HCT116 (cell line): ENCODE measurements at regions not wholly inside any gene's neighbourhood (a gene's known extent, or its start where the extent isn't known, plus 50 kb on each side); places are given as distances from the start of the nearest gene placed in this dataset.

Source experiments
- EZH2 ChIP-seq: fragments of 200-600 bp; sonication (generic); IDR thresholded peaks from 2 replicates; pipeline ENCODE4 v1.6.1; 2017; ENCODE audit warnings: antibody characterized with exemption, mixed run types
- JUND ChIP-seq: IDR thresholded peaks from 2 replicates; pipeline ENCODE4 v1.6.1; 2012
- MAX ChIP-seq: IDR thresholded peaks from 2 replicates; pipeline ENCODE4 v1.6.1; 2012
- RAD21 ChIP-seq: IDR thresholded peaks from 2 replicates; pipeline ENCODE4 v1.6.1; 2012; ENCODE audit warnings: low read depth, mild to moderate bottlenecking
- SP1 ChIP-seq: IDR thresholded peaks from 2 replicates; pipeline ENCODE4 v1.6.1; 2012; ENCODE audit warnings: low read depth
- ZFX ChIP-seq: fragments of 450-650 bp; IDR thresholded peaks from 2 replicates; pipeline ENCODE4 v1.6.1; 2017
- ZNF274 ChIP-seq: fragments of 200-500 bp; sonication (Bioruptor generic); IDR thresholded peaks from 2 replicates; pipeline ENCODE4 v1.6.1; 2014; ENCODE audit warnings: mild to moderate bottlenecking, low read depth, low read length, inconsistent platforms
- TF ChIP-seq, protein P1 (sequence below), 3 experiments: fragments of 200-600 bp in 1 of 3; sonication (generic) in 1 of 3; IDR thresholded peaks in 2 of 3; conservative IDR thresholded peaks in 1 of 3; 2 replicates each; pipeline ENCODE4 v1.5.1; 2012 to 2017; ENCODE audit warnings: low read depth in 2 of 3, low read length in 2 of 3, antibody characterized with exemption in 1 of 3, borderline replicate concordance in 1 of 3, control low read depth in 1 of 3, mild to moderate bottlenecking in 1 of 3, mixed read lengths in 1 of 3, mixed run types in 1 of 3, moderate library complexity in 1 of 3; ENCODE audit not compliant: insufficient read depth in 1 of 3

- TF ChIP-seq ZNF274 = no peak
- no peak for TF ChIP-seq RAD21
- no peak for TF ChIP-seq MAX
- TF ChIP-seq, protein P1, sequence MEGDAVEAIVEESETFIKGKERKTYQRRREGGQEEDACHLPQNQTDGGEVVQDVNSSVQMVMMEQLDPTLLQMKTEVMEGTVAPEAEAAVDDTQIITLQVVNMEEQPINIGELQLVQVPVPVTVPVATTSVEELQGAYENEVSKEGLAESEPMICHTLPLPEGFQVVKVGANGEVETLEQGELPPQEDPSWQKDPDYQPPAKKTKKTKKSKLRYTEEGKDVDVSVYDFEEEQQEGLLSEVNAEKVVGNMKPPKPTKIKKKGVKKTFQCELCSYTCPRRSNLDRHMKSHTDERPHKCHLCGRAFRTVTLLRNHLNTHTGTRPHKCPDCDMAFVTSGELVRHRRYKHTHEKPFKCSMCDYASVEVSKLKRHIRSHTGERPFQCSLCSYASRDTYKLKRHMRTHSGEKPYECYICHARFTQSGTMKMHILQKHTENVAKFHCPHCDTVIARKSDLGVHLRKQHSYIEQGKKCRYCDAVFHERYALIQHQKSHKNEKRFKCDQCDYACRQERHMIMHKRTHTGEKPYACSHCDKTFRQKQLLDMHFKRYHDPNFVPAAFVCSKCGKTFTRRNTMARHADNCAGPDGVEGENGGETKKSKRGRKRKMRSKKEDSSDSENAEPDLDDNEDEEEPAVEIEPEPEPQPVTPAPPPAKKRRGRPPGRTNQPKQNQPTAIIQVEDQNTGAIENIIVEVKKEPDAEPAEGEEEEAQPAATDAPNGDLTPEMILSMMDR (IDR thresholded peaks at IDR 0.05 in 2 of 3, conservative IDR thresholded peaks at IDR 0.05 in 1 of 3; ENCODE audit: borderline replicate concordance in 1 of 3, insufficient read depth in 1 of 3, low read depth in 2 of 3, low read length in 2 of 3) = no peak
- no peak for TF ChIP-seq JUND
- no peak for TF ChIP-seq EZH2
- TF ChIP-seq ZFX = no peak
- TF ChIP-seq SP1 = no peak
These were observed 441.3 kb downstream of the NEBL start for GRCh38 chr10:20455774-20456173.
